Activated B cell treated with CpG ODN at 0.5 μM for 24 hours (primary cell): ENCODE measurements at regions not wholly inside any gene's neighbourhood (a gene's known extent, or its start where the extent isn't known, plus 50 kb on each side); places are given as distances from the start of the nearest gene placed in this dataset.
A peak's percentile ranks its signal among the peaks of the same experiment; 100 is the strongest.

Experiments used
- ATAC-seq: fragments of 200-7000 bp; cut with Tn5 transposase; one replicate; pipeline ENCODE4 v1.10.0; 2021; ENCODE audit warnings: low read depth, mild to moderate bottlenecking, moderate library complexity
- CTCF ChIA-PET: fragments of 350-600 bp; sonication (Branson Sonifier 250); formaldehyde crosslinking; loops from one replicate; lab custom pipeline; 2021; ENCODE audit warnings: antibody characterized with exemption; lab: Charles Lee
- POLR2A ChIA-PET: fragments of 350-600 bp; sonication (Branson Sonifier 250); formaldehyde crosslinking; loops from one replicate; lab custom pipeline; 2021; ENCODE audit warnings: antibody characterized with exemption; lab: Charles Lee
- DNase-seq: peaks from one replicate; pipeline ENCODE4 v3.0.0; 2022
- H3K27ac Mint-ChIP-seq: one replicate; pipeline ENCODE4 v1.8.0; 2020; ENCODE audit warnings: mixed read lengths
- H3K27me3 Mint-ChIP-seq: one replicate; pipeline ENCODE4 v1.8.0; 2021; ENCODE audit warnings: mixed read lengths
- H3K36me3 Mint-ChIP-seq: one replicate; pipeline ENCODE4 v1.8.0; 2021; ENCODE audit warnings: low read depth, mixed read lengths
- H3K4me1 Mint-ChIP-seq: one replicate; pipeline ENCODE4 v1.8.0; 2021; ENCODE audit warnings: mixed read lengths
- H3K4me3 Mint-ChIP-seq: one replicate; pipeline ENCODE4 v1.8.0; 2020; ENCODE audit warnings: mild to moderate bottlenecking, mixed read lengths
- H3K9me3 Mint-ChIP-seq: one replicate; pipeline ENCODE4 v1.8.0; 2020; ENCODE audit warnings: mixed read lengths
- CTCF ChIP-seq: fragments of 200-600 bp; IDR thresholded peaks from one replicate; pipeline ENCODE4 v1.8.0; 2022; ENCODE audit warnings: antibody characterized with exemption, mild to moderate bottlenecking
- intact Hi-C: fragments of 100-400 bp; cut with micrococcal nuclease; formaldehyde crosslinking; loops from one replicate; pipeline ENCODE4 v1.15.1; 2024

DNA sequence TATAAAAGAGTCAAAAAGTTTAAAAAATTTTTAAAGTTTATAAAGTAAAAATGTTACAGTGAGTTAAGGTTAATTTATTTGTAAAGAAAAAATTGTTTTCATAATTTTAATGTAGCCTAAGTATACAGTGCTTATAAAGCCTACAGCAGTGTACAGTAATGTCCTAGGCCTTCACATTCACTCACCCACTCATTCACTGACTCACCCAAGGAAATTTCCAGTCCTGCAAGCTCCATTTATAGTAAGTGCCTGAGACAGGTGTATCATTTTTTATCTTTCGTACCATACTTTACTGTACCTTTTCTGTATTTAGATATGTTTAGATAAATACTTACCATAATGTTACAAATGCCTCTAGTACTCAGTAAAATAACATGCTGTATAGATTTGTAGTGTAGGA is 269.7 kb upstream of the PHF14 start:
- H3K27me3 Mint-ChIP-seq, result no peaks in the 10 kb centered on the region
- H3K4me3 Mint-ChIP-seq, result no peak overlapping the region
- H3K9me3 Mint-ChIP-seq, result no peaks in the 10 kb centered on the region
- no peak overlapping the region for H3K27ac Mint-ChIP-seq
- DNase-seq (no peak), ATAC-seq (no peak)
- CTCF ChIA-PET, result no interaction called here
- H3K4me1 Mint-ChIP-seq, result peaks cover 8% of the 10 kb centered on the region
- POLR2A ChIA-PET, result no interaction called here
- intact Hi-C loops, result loop anchor here (10.0 kb wide), 1 partner anchor 511 kb away; no protein-coding TSS in a partner anchor
- no peak for TF ChIP-seq CTCF
- H3K36me3 Mint-ChIP-seq, result no peaks in the 10 kb centered on the region

- CTCF ChIA-PET, result no interaction called here
Observed at GRCh38 chr7:10704653-10705052, 269.0 kb upstream of the PHF14 start.

DNA sequence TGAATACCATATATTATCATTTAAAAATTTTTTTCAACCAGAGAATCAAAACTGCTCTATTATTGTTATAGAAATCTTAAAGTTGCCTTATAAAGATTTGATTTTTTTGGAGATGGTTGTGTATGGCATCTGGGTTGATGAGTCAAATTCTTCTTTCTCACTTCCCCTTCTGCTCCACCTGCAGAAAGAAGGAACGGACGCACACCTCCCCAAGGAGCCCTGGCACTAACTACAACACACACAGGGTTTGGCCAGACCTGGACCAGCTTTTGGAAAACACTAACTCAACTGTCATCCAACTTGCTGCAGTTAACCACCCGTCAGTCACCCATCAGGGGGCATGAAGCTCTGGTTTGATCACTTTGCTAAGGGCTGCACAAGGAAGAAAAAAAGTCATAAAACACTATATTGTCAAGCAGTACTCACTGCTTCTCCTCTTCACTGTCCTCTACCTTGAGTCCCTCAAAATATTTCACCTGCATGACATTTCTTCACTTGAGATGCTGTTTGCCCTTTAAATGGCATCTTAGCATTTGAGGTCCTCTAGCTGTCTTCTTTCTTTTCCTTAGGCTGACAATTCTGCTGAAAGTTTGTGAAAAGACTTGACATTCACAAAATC is 266.7 kb upstream of the PHF14 start:
- intact Hi-C loops, result loop anchor here (5.0 to 10.0 kb wide), 2 partner anchors 235 to 508 kb away; a partner anchor contains a TSS
- DNase-seq, result peak; percentile 17
- no peaks in the 10 kb centered on the region for H3K27me3 Mint-ChIP-seq
- no peak for TF ChIP-seq CTCF
- H3K9me3 Mint-ChIP-seq, result no peaks in the 10 kb centered on the region
- H3K36me3 Mint-ChIP-seq, result no peaks in the 10 kb centered on the region
- H3K27ac Mint-ChIP-seq, result no peak overlapping the region
- H3K4me1 Mint-ChIP-seq, result peaks cover 8% of the 10 kb centered on the region
- CTCF ChIA-PET, result no interaction called here
- POLR2A ChIA-PET, result no interaction called here
- ATAC-seq, result peak; percentile 93
- no peak overlapping the region for H3K4me3 Mint-ChIP-seq

More at GRCh38 chr7:10704653-10705052, 269.0 kb upstream of the PHF14 start:
- Mint-ChIP-seq H3K4me1 (peaks cover 8% of the 10 kb centered on the region), H3K9me3 (no peaks in the 10 kb centered on the region), H3K4me3 (no peak overlapping the region), H3K36me3 (no peaks in the 10 kb centered on the region), H3K27ac (no peak overlapping the region), H3K27me3 (no peaks in the 10 kb centered on the region)
- DNase-seq (no peak), ATAC-seq (no peak)
- TF ChIP-seq CTCF, result no peak
- intact Hi-C loops, result loop anchor here (5.0 to 10.0 kb wide), 2 partner anchors 238 to 510 kb away; a partner anchor contains a TSS
- POLR2A ChIA-PET, result no interaction called here

GRCh38 chr7:10707519-10707918 is 266.2 kb upstream of the PHF14 start:
- Mint-ChIP-seq H3K4me3 (no peak overlapping the region), H3K4me1 (peaks cover 8% of the 10 kb centered on the region), H3K36me3 (no peaks in the 10 kb centered on the region), H3K27ac (no peak overlapping the region), H3K9me3 (no peaks in the 10 kb centered on the region), H3K27me3 (no peaks in the 10 kb centered on the region)
- ATAC-seq (peak; percentile 29), DNase-seq (no peak)
- ChIA-PET POLR2A (no interaction called here), CTCF (no interaction called here)
- intact Hi-C loops, result loop anchor here (5.0 to 10.0 kb wide), 2 partner anchors 235 to 507 kb away; a partner anchor contains a TSS
- TF ChIP-seq CTCF, result no peak

GRCh38 chr7:10708447-10708846 is 265.2 kb upstream of the PHF14 start:
- TF ChIP-seq CTCF, result no peak
- POLR2A ChIA-PET, result no interaction called here

More at GRCh38 chr7:10708447-10708846, 265.2 kb upstream of the PHF14 start:
- Mint-ChIP-seq H3K27ac (no peak overlapping the region), H3K9me3 (no peaks in the 10 kb centered on the region), H3K4me3 (no peak overlapping the region), H3K27me3 (no peaks in the 10 kb centered on the region), H3K36me3 (no peaks in the 10 kb centered on the region), H3K4me1 (peaks cover 8% of the 10 kb centered on the region)
- CTCF ChIA-PET, result no interaction called here
- ATAC-seq (no peak), DNase-seq (no peak)
- intact Hi-C loops, result loop anchor here (5.0 to 10.0 kb wide), 2 partner anchors 234 to 506 kb away; a partner anchor contains a TSS
